GM12878 (cell line): ENCODE measurements at regions not wholly inside any gene's neighbourhood (a gene's known extent, or its start where the extent isn't known, plus 50 kb on each side); places are given as distances from the start of the nearest gene placed in this dataset.

Source experiments
- ATAC-seq: fragments of 200-7000 bp; cut with Tn5 transposase; 3 replicates; pipeline ENCODE4 v1.9.1; 2020; ENCODE audit warnings: mild to moderate bottlenecking, moderate library complexity
- BruUV-seq: library from RNA; stranded (reverse); fragments of 400-500 nt; replicated peaks from 2 replicates; lab custom pipeline; 2021; lab: Mats Ljungman, UMichigan
- CTCF ChIA-PET: fragments of 300-600 bp; sonication (Branson Sonifier 250); formaldehyde crosslinking; extraction: SDS; loops from one replicate; lab custom pipeline; 2021; ENCODE audit warnings: inconsistent platforms; lab: Yijun Ruan, JAX
- POLR2A ChIA-PET: fragments of 350-600 bp; formaldehyde crosslinking; extraction: SDS; loops from one replicate; lab custom pipeline; 2021; ENCODE audit warnings: inconsistent platforms; lab: Charles Lee
- RAD21 ChIA-PET: fragments of 300-600 bp; sonication (Branson Sonifier 250); formaldehyde crosslinking; loops from one replicate; lab custom pipeline; 2023; ENCODE audit warnings: antibody characterized with exemption; ENCODE audit not compliant: unreplicated experiment; lab: Charles Lee
- SMC1A ChIA-PET: fragments of 300-600 bp; sonication (Branson Sonifier 250); formaldehyde crosslinking; loops from one replicate; lab custom pipeline; 2023; ENCODE audit not compliant: unreplicated experiment, uncharacterized antibody; lab: Charles Lee
- DNase-seq: peaks from one replicate; pipeline ENCODE4 v3.0.0-alpha.2; 2011; ENCODE audit warnings: low read depth, low spot score
- FAIRE-seq: peaks from 3 replicates; lab custom pipeline; 2011; peaks lifted over from hg19 to GRCh38; lab: Jason Lieb, UNC
- H2AFZ ChIP-seq: 2 replicates; pipeline ENCODE4 v1.6.0; 2011; ENCODE audit warnings: low read depth, low read length, control low read depth; ENCODE audit not compliant: control insufficient read depth
- H3K27ac ChIP-seq: 2 replicates; pipeline ENCODE4 v1.5.1; 2011; ENCODE audit warnings: control low read depth; ENCODE audit not compliant: control insufficient read depth, insufficient read depth
- H3K27me3 ChIP-seq, 2 experiments: replicated peaks in 1 of 2; 2 replicates each; pipeline versions ENCODE4 v1.6.0 to v1.6.1; 2011; ENCODE audit warnings: low read length in 1 of 2; ENCODE audit not compliant: control insufficient read depth in 2 of 2, insufficient read depth in 2 of 2
- H3K36me3 ChIP-seq, 2 experiments: 2 replicates each; pipeline ENCODE4 v1.5.1; 2011; ENCODE audit warnings: low read length in 1 of 2; ENCODE audit not compliant: control insufficient read depth in 2 of 2, insufficient read depth in 2 of 2
- H3K4me1 ChIP-seq: 2 replicates; pipeline ENCODE4 v1.6.1; 2011; ENCODE audit warnings: mild to moderate bottlenecking, low read length, moderate library complexity, mixed read lengths; ENCODE audit not compliant: control insufficient read depth, insufficient read depth
- H3K4me2 ChIP-seq: 2 replicates; pipeline ENCODE4 v1.6.0; 2011; ENCODE audit warnings: control low read depth; ENCODE audit not compliant: control insufficient read depth, insufficient read depth
- H3K4me3 ChIP-seq: fragments of 200-600 bp; sonication (generic); 2 replicates; pipeline ENCODE4 v1.5.1; 2016
- H3K79me2 ChIP-seq: 2 replicates; pipeline ENCODE4 v1.6.0; 2011; ENCODE audit warnings: low read length; ENCODE audit not compliant: control insufficient read depth, insufficient read depth
- H3K9ac ChIP-seq: 2 replicates; pipeline ENCODE4 v1.8.0; 2011; ENCODE audit warnings: low read length, control low read depth, mixed read lengths; ENCODE audit not compliant: control insufficient read depth, insufficient read depth
- H3K9me3 ChIP-seq: replicated peaks from 3 replicates; pipeline ENCODE4 v1.5.1; 2011; ENCODE audit warnings: mild to moderate bottlenecking, low read length; ENCODE audit not compliant: control insufficient read depth, insufficient read depth
- H4K20me1 ChIP-seq: 2 replicates; pipeline ENCODE4 v1.6.0; 2011; ENCODE audit not compliant: control insufficient read depth, insufficient read depth
- BHLHE40 ChIP-seq, 2 experiments: fragments of 450-650 bp in 1 of 2; IDR thresholded peaks; 2 replicates each; pipeline ENCODE4 v1.6.1; 2011 to 2017; ENCODE audit warnings: low read depth in 2 of 2, borderline replicate concordance in 1 of 2, improper control_type of control experiment in 1 of 2, low read length in 1 of 2, mild to moderate bottlenecking in 1 of 2
- CBX3 ChIP-seq: fragments of 200-600 bp; sonication (generic); IDR thresholded peaks from 2 replicates; pipeline ENCODE4 v1.6.1; 2016; ENCODE audit warnings: low read depth, borderline replicate concordance
- CHD4 ChIP-seq: fragments of 200-600 bp; sonication (generic); IDR thresholded peaks from 2 replicates; pipeline ENCODE4 v1.6.1; 2016; ENCODE audit warnings: mild to moderate bottlenecking
- GATAD2B ChIP-seq: fragments of 450-650 bp; conservative IDR thresholded peaks from 2 replicates; pipeline ENCODE4 v1.6.1; 2017; ENCODE audit warnings: low read depth, mild to moderate bottlenecking, moderate library complexity
- HCFC1 ChIP-seq: fragments of 150-350 bp; IDR thresholded peaks from 2 replicates; pipeline ENCODE4 v1.6.1; 2014; ENCODE audit warnings: low read length
- HDAC2 ChIP-seq: fragments of 200-600 bp; sonication (generic); IDR thresholded peaks from 2 replicates; pipeline ENCODE4 v1.6.1; 2017
- HDAC6 ChIP-seq: fragments of 200-600 bp; sonication (generic); IDR thresholded peaks from one replicate; pipeline ENCODE4 v1.8.0; 2017; ENCODE audit warnings: antibody characterized with exemption; ENCODE audit not compliant: unreplicated experiment
- IRF4 ChIP-seq: IDR thresholded peaks from 2 replicates; pipeline ENCODE4 v1.6.1; 2011; ENCODE audit warnings: low read depth, low read length
- MYC ChIP-seq: IDR thresholded peaks from 2 replicates; pipeline ENCODE4 v1.6.1; 2011; ENCODE audit warnings: mild to moderate bottlenecking, low read length, moderate library complexity, inconsistent platforms; ENCODE audit not compliant: insufficient read depth, insufficient replicate concordance, insufficient read length, severe bottlenecking
- NFXL1 ChIP-seq: fragments of 450-650 bp; IDR thresholded peaks from 2 replicates; pipeline ENCODE4 v1.6.1; 2017; ENCODE audit warnings: antibody characterized with exemption, mild to moderate bottlenecking, borderline replicate concordance
- NFYB ChIP-seq: IDR thresholded peaks from 2 replicates; pipeline ENCODE4 v1.6.1; 2011; ENCODE audit warnings: low read depth, mild to moderate bottlenecking, low read length, improper control_type of control experiment, moderate library complexity; ENCODE audit not compliant: insufficient read depth
- PAX8 ChIP-seq: fragments of 450-650 bp; IDR thresholded peaks from 2 replicates; pipeline ENCODE4 v1.6.1; 2017; ENCODE audit warnings: mild to moderate bottlenecking, moderate library complexity
- PBX3 ChIP-seq: IDR thresholded peaks from 2 replicates; pipeline ENCODE4 v1.6.1; 2011; ENCODE audit warnings: mild to moderate bottlenecking, low read depth, low read length, moderate library complexity; ENCODE audit not compliant: insufficient replicate concordance
- POLR2A ChIP-seq: IDR thresholded peaks from 2 replicates; pipeline ENCODE4 v1.6.1; 2011; ENCODE audit warnings: low read depth, mild to moderate bottlenecking, low read length
- SMC3 ChIP-seq: IDR thresholded peaks from 2 replicates; pipeline ENCODE4 v1.6.1; 2011; ENCODE audit warnings: low read length, improper control_type of control experiment, borderline replicate concordance
- STAT3 ChIP-seq: IDR thresholded peaks from 2 replicates; pipeline ENCODE4 v1.6.1; 2011; ENCODE audit warnings: low read depth, low read length, improper control_type of control experiment
- TCF3 ChIP-seq: IDR thresholded peaks from 2 replicates; pipeline ENCODE4 v1.6.1; 2012; ENCODE audit warnings: low read depth, mild to moderate bottlenecking, low read length, borderline replicate concordance; ENCODE audit not compliant: insufficient read depth
- WGBS: methylation state at CpG from one replicate; pipeline ENCODE4 v1.1.6; 2016; ENCODE audit warnings: low lambda C conversion rate; ENCODE audit not compliant: insufficient replicate concordance, insufficient coverage; ENCODE audit errors: missing lambda C conversion rate; 5-methylcytosine and 5-hydroxymethylcytosine counted together
- in situ Hi-C: fragments of 300-500 bp; cut with MboI; formaldehyde crosslinking; loops from 9 replicates; pipeline ENCODE4 v1.14.3; 2018; ENCODE audit warnings: mixed read lengths
- intact Hi-C: fragments of 100-400 bp; cut with micrococcal nuclease; formaldehyde crosslinking; loops from one replicate; pipeline ENCODE4 v1.14.2; 2022; ENCODE audit not compliant: unreplicated experiment

- RAD21 ChIA-PET: no interaction called here
- POLR2A ChIA-PET: no interaction called here
- no TSS peak for BruUV-seq
Measured at GRCh38 chr11:101195294-101195693, 65.7 kb upstream of the PGR start.

More at GRCh38 chr11:101195294-101195693, 65.7 kb upstream of the PGR start:
- WGBS: 18% methylated on average over 2 of the region's 2 CpGs
- H2AFZ ChIP-seq: no peak overlapping the region
- SMC1A ChIA-PET: interaction anchor here (0.7 kb wide), 1 partner anchor 473 kb away, joined by 3 read pairs; no protein-coding TSS in a partner anchor
- H4K20me1 ChIP-seq: no peaks in the 10 kb centered on the region
- no peak for DNase-seq
- H3K4me2 ChIP-seq: no peak overlapping the region
- H3K36me3 ChIP-seq: no peaks in the 10 kb centered on the region
- in situ Hi-C loops (no loop called here), intact Hi-C loops (no loop called here)
- TF ChIP-seq SMC3 (no peak), HCFC1 (no peak), BHLHE40 (IDR thresholded peaks at IDR 0.05; ENCODE audit: borderline replicate concordance in 1 of 2, low read depth in 2 of 2, low read length in 1 of 2) (no peak), MYC (no peak), IRF4 (no peak), STAT3 (no peak), CHD4 (no peak), NFXL1 (no peak), PBX3 (no peak), HDAC6 (no peak), GATAD2B (no peak), HDAC2 (no peak), POLR2A (no peak), PAX8 (no peak), NFYB (no peak), CBX3 (no peak), TCF3 (no peak)
- no peak for FAIRE-seq
- no peak for ATAC-seq
- H3K9ac ChIP-seq: no peak overlapping the region
- no peak overlapping the region for H3K27ac ChIP-seq
- no peaks in the 10 kb centered on the region for H3K79me2 ChIP-seq
- no peaks in the 10 kb centered on the region for H3K27me3 ChIP-seq
- H3K9me3 ChIP-seq: no peaks in the 10 kb centered on the region
- CTCF ChIA-PET: no interaction called here
- no peaks in the 10 kb centered on the region for H3K4me1 ChIP-seq
- no peak overlapping the region for H3K4me3 ChIP-seq
